ENCODE measurements at regions not wholly inside any gene's neighbourhood (a gene's known extent, or its start where the extent isn't known, plus 50 kb on each side); places are given as distances from the start of the nearest gene placed in this dataset.

- Histone ChIP-seq H3K79me1 (ENCODE audit: insufficient read depth, low read depth, low read length, poor library complexity, severe bottlenecking) (no peaks in the 10 kb centered on the region), H3T11ph (ENCODE audit: low read length) (no peak overlapping the region), H2BK20ac (ENCODE audit: low read depth, low read length, poor library complexity, severe bottlenecking) (no peak overlapping the region), H3K18ac (ENCODE audit: insufficient read length, low read depth, low read length) (no peak overlapping the region), H3K27ac (ENCODE audit: insufficient read length, low read depth, low read length) (no peak overlapping the region), H3K23ac (ENCODE audit: insufficient read length, low read depth, low read length) (no peak overlapping the region), H3K9me3 (ENCODE audit: control insufficient read depth, low read depth, low read length) (no peaks in the 10 kb centered on the region), H3K4me2 (ENCODE audit: insufficient read depth, insufficient read length, low read length) (no peak overlapping the region), H2BK5ac (ENCODE audit: insufficient read length, low read length) (no peak overlapping the region), H4K5ac (ENCODE audit: insufficient read length, low read depth, low read length) (no peak overlapping the region), H4K8ac (replicated peaks; ENCODE audit: insufficient read length, low read depth, low read length) (no peak overlapping the region), H2AFZ (ENCODE audit: low read length) (no peak overlapping the region), H2AK5ac (ENCODE audit: insufficient read length, low read length) (no peak overlapping the region), H3K56ac (ENCODE audit: insufficient read length, low read depth, low read length) (no peak overlapping the region), H4K91ac (ENCODE audit: insufficient read length, low read depth, low read length) (no peak overlapping the region), H3K79me2 (ENCODE audit: insufficient read depth, low read length) (no peaks in the 10 kb centered on the region), H2BK12ac (ENCODE audit: insufficient read length, low read depth, low read length) (no peak overlapping the region), H4K20me1 (ENCODE audit: control insufficient read depth, insufficient read depth, insufficient read length) (no peaks in the 10 kb centered on the region), H2BK120ac (ENCODE audit: low read depth, low read length, poor library complexity, severe bottlenecking) (no peak overlapping the region), H3K4ac (ENCODE audit: low read depth, low read length) (no peak overlapping the region), H3K23me2 (ENCODE audit: insufficient read length, low read depth, low read length, poor library complexity, severe bottlenecking) (no peaks in the 10 kb centered on the region), H3K9ac (ENCODE audit: extremely low read depth, insufficient read length, low read length) (no peak overlapping the region), H2BK15ac (ENCODE audit: low read depth, low read length) (no peak overlapping the region), H3K14ac (ENCODE audit: insufficient read depth, low read length) (no peak overlapping the region), H3K4me1 (ENCODE audit: insufficient read depth, low read length) (peaks cover 2% of the 10 kb centered on the region; the same call in 1 of the 2 replicates), H3K27me3 (ENCODE audit: insufficient read depth, low read length) (no peaks in the 10 kb centered on the region)
- H3K9me3 Mint-ChIP-seq = peaks cover 3 to 4% of the 10 kb centered on the region in 2 experiments; a peak in 4 of 5 replicates
- DNase-seq = no peak
- peaks cover 0 to 2% of the 10 kb centered on the region in 2 experiments; a peak in 2 of 4 replicates for H3K4me1 Mint-ChIP-seq
- no CpG with 5 or more reads among the region's 1 CpG for WGBS (ENCODE audit: extremely low coverage, insufficient read length, low lambda C conversion rate)
- H3K27ac Mint-ChIP-seq = no peak overlapping the region
- no peaks in the 10 kb centered on the region; a peak in 1 of 7 replicates for H3K36me3 Mint-ChIP-seq (ENCODE audit: insufficient read depth in 1 of 3, low read depth in 3 of 3)
- H3K4me3 Mint-ChIP-seq = no peak overlapping the region
- H3K27me3 Mint-ChIP-seq (ENCODE audit: low read depth) = no peaks in the 10 kb centered on the region
- TF ChIP-seq CTCF (conservative IDR thresholded peaks at IDR 0.05) = no peak
Observed at GRCh38 chr6:138719744-138720143, 53.8 kb upstream of the CCDC28A start.
